Lung (tissue), 11 donors: ENCODE measurements at regions not wholly inside any gene's neighbourhood (a gene's known extent, or its start where the extent isn't known, plus 50 kb on each side); places are given as distances from the start of the nearest gene placed in this dataset.

Experiments used
- ATAC-seq: fragments of 200-7000 bp; cut with Tn5 transposase; one replicate; pipeline ENCODE4 v1.9.1; 2020; ENCODE audit warnings: moderate number of reproducible peaks; ENCODE audit not compliant: insufficient read depth, low FRiP score
- DNase-seq, 3 donors: peaks; one replicate each; pipeline ENCODE4 v3.0.0-alpha.2; 2013 to 2017
- H3K27ac ChIP-seq, 2 donors: one replicate each; pipeline ENCODE4 v1.5.1; 2013; ENCODE audit warnings: mild to moderate bottlenecking in 2 of 2, moderate library complexity in 2 of 2, control low read depth in 1 of 2, inconsistent platforms in 1 of 2, low read depth in 1 of 2, low read length in 1 of 2
- H3K27me3 ChIP-seq, 3 donors: one replicate each; pipeline ENCODE4 v1.5.1; 2013; ENCODE audit warnings: low read length in 2 of 3; ENCODE audit not compliant: control insufficient read depth in 3 of 3, insufficient read depth in 3 of 3
- H3K36me3 ChIP-seq, 4 donors: one replicate each; pipeline ENCODE4 v1.5.1; 2013; ENCODE audit warnings: low read length in 4 of 4, mild to moderate bottlenecking in 1 of 4, moderate library complexity in 1 of 4; ENCODE audit not compliant: control insufficient read depth in 4 of 4, insufficient read depth in 4 of 4
- H3K4me1 ChIP-seq, 5 donors: one replicate each; pipeline ENCODE4 v1.5.1; 2013; ENCODE audit warnings: low read length in 5 of 5, mild to moderate bottlenecking in 2 of 5, moderate library complexity in 1 of 5; ENCODE audit not compliant: control insufficient read depth in 5 of 5, insufficient read depth in 5 of 5
- H3K4me3 ChIP-seq: one replicate; pipeline ENCODE4 v1.5.1; 2013; ENCODE audit warnings: mild to moderate bottlenecking, control low read depth, moderate library complexity
- H3K9ac ChIP-seq, 2 donors: one replicate each; pipeline ENCODE4 v1.5.1; 2013; ENCODE audit warnings: low read length in 2 of 2, control low read depth in 1 of 2; ENCODE audit not compliant: insufficient read depth in 1 of 2
- H3K9me3 ChIP-seq, 4 donors: one replicate each; pipeline ENCODE4 v1.5.1; 2013; ENCODE audit warnings: low read length in 3 of 4, mild to moderate bottlenecking in 1 of 4, moderate library complexity in 1 of 4; ENCODE audit not compliant: control insufficient read depth in 4 of 4, insufficient read depth in 3 of 4
- WGBS, 2 donors: extraction: QIAGEN DNeasy Blood & Tissue Kit; methylation state at CpG; one replicate each; pipeline ENCODE4 v1.1.7; 2013; 5-methylcytosine and 5-hydroxymethylcytosine counted together
- TF ChIP-seq, protein P1 (sequence below): IDR thresholded peaks from 2 replicates; pipeline ENCODE4 v1.5.1; 2012; ENCODE audit warnings: mild to moderate bottlenecking; ENCODE audit errors: control extremely low read depth, extremely low read depth
- donor health status: control.
- donor health status: control.
- donor health status: Bipolar disorder and iron deficiency.
- donor health status: healthy.
- donor health status: DM: yes; HTN: yes; CAD: no.

DNA sequence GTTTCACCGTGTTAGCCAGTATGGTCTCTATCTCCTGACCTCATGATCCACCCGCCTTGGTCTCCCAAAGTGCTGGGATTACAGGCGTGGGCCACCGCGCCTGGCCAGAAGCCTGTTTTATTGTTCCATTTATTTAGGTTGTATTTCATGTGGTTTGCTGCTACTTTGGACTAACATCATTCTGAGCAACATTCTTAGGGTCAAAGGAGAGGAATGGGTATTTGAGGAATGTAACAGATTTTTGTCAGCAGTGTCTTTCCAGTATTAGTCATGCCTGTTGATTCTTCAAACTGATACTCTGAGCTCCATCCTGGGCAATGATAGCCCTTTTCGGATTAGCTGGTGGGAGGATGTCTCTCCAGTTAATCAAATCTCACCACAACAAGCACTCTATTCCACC, 213.0 kb upstream of the CITED2 start:
- DNase-seq (no peak), ATAC-seq (no peak)
- H3K9ac ChIP-seq: no peak overlapping the region
- TF ChIP-seq, protein P1, sequence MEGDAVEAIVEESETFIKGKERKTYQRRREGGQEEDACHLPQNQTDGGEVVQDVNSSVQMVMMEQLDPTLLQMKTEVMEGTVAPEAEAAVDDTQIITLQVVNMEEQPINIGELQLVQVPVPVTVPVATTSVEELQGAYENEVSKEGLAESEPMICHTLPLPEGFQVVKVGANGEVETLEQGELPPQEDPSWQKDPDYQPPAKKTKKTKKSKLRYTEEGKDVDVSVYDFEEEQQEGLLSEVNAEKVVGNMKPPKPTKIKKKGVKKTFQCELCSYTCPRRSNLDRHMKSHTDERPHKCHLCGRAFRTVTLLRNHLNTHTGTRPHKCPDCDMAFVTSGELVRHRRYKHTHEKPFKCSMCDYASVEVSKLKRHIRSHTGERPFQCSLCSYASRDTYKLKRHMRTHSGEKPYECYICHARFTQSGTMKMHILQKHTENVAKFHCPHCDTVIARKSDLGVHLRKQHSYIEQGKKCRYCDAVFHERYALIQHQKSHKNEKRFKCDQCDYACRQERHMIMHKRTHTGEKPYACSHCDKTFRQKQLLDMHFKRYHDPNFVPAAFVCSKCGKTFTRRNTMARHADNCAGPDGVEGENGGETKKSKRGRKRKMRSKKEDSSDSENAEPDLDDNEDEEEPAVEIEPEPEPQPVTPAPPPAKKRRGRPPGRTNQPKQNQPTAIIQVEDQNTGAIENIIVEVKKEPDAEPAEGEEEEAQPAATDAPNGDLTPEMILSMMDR: no peak
- 74 to 80% methylated on average over 6 of the region's 6 CpGs for WGBS, 2 donors
- no peaks in the 10 kb centered on the region for H3K9me3 ChIP-seq
- no peak overlapping the region for H3K4me3 ChIP-seq
- H3K27me3 ChIP-seq: no peaks in the 10 kb centered on the region
- no peak overlapping the region for H3K27ac ChIP-seq
- peaks cover 0 to 20% (median 12%) of the 10 kb centered on the region in 5 donors for H3K4me1 ChIP-seq
- no peaks in the 10 kb centered on the region for H3K36me3 ChIP-seq

DNA sequence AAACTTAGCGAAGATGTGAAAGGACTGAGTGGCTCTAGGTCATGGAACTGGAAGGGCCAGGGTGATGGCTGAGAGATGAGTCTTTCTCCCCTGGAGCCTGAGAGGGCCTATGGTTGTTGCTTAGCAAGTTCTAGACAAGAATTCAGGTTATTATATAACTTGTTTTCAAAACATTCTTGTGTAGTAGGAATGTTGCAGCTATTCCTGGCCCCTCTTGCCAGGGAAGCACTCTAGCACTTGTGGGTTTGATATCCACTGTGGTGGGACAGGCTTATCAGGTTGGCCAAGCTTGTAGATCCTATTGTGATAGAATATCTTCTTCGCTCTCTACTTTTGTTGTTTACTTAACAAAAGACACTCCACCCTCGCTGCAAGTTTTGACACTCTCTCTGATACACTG, 211.8 kb upstream of the CITED2 start:
- Histone ChIP-seq H3K4me3 (no peak overlapping the region), H3K9ac (no peak overlapping the region), H3K36me3 (no peaks in the 10 kb centered on the region), H3K9me3 (no peaks in the 10 kb centered on the region), H3K27ac (no peak overlapping the region), H3K4me1 (peaks cover 0 to 20% (median 10%) of the 10 kb centered on the region in 5 donors), H3K27me3 (no peaks in the 10 kb centered on the region)
- 83 to 92% methylated on average over 3 of the region's 3 CpGs for WGBS, 2 donors
- no peak for ATAC-seq
- no peak for DNase-seq
- TF ChIP-seq, protein P1: no peak

DNA sequence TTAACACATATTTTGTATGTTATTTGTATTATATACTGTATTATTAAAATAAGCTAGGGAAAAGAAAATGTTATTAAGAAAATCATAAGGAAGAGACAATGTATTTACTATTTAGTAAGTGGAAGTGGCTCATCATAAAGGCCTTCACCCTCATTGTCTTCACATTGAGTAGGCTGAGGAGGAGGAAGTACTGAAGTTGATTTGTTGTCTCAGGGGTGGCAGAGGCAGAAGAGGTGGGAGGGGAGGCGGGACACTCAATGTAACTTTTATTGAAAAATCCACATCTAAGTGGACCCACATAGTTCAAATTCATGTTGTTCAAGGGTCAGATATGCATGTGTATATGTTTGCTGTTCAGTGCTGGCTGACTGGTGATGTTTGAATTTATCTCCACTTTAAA, 210.2 kb upstream of the CITED2 start:
- no peaks in the 10 kb centered on the region for H3K9me3 ChIP-seq

More for the DNA sequence above, 210.2 kb upstream of the CITED2 start:
- H3K36me3 ChIP-seq: no peaks in the 10 kb centered on the region
- no peak overlapping the region for H3K4me3 ChIP-seq
- ATAC-seq (no peak), DNase-seq (no peak)
- 93 to 100% methylated on average over 1 of the region's 1 CpG for WGBS, 2 donors
- no peaks in the 10 kb centered on the region for H3K27me3 ChIP-seq
- TF ChIP-seq, protein P1: no peak
- no peak overlapping the region for H3K9ac ChIP-seq
- no peak overlapping the region for H3K27ac ChIP-seq
- H3K4me1 ChIP-seq: peaks cover 0 to 22% (median 8%) of the 10 kb centered on the region in 5 donors
